Activated CD4-positive, alpha-beta T cell treated with anti-CD3 and anti-CD28 coated beads, Interleukin-2, amount 50 U/mL, for 4 hours (primary cell): ENCODE measurements at regions not wholly inside any gene's neighbourhood (a gene's known extent, or its start where the extent isn't known, plus 50 kb on each side); places are given as distances from the start of the nearest gene placed in this dataset.

Experiments
- DNase-seq, 2 experiments: peaks; one replicate each; pipeline ENCODE4 v3.0.0-alpha.2; 2020

DNA sequence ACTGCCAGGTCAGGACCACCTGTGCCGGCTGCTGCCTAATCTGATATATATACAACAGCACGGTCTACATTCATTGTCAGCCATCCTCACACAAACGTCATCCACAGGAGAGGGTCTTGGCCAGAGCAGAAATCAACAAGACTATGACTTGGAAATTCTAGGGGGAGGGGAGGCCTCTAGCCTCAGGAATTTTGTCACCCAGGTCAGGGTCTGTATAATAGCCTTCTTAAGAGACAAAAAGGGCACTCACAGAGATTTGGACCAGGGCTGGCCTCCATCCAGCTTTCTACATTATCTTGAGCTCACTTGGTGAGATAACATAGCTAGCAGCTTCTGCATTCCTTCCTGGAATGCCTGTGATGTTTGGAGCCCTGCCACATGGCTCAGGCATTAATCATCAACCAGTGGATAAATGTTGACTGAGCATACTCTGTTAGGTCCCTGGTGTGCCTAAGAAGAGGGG is 50.4 kb upstream of the CTIF start:
- no peak for DNase-seq

DNA sequence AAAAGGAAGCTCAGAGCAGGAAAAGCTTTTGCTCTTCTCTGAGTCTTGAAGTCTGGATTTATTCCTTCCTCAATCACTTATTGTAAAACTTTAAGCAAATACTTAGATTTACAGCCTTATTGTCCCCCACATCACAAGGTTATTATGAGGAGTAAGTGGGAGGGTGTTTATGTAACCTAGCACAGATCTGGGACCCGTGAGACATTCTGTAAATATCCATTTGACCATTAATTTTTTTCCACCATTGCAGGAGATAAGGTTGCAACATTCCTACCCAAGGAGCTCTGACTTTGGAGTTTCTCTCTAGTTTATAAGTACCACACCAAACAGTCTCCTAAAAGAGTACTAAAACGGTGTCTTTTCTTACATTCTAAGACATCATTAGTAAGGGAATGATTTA is 52.1 kb upstream of the CTIF start:
- DNase-seq = no peak

DNA sequence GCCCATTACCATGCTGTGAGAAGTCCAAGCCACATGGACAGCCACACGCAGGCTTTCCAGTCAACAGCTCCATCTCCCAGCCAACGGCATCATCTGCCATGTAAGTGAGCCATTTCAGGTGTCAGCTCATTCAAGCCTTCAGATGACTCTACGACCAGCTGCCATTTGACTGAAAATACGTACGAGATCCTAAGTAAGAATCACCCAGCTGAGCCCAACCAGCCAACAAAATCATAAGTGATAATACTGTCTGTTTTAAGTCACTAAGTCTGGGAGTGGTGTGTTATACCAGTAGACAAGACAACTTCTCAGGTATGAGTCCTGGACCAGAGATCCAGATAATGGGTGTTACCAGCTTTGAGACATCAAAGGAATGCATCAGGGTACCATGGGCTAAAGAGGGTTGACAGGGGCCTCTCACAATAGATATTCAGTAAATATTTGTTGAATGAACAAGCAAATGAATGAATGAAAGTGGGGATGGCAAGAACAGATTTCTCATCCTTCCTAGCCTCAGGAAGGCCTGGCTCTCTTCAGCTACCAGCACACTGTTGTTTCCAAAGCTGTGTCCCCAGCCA is 52.9 kb upstream of the CTIF start:
- no peak for DNase-seq

DNA sequence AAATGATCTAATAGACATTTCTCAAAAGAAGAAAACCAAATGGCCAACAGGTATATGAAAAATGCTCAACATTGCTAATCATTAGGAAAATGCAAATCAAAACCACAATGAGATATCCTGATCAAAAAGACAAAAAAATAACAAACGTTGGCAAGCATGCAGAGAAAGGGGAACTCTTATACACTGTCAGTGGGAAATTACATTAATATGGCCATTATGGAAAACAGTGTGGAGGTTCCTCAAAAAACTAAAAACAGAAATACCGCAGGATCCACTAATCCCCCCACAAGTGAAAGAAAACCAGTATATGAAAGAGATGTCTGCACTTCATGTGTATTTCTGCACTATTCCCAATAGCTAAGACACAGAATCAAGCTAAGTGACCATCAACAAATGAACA is 57.7 kb upstream of the CTIF start:
- DNase-seq = no peak

DNA sequence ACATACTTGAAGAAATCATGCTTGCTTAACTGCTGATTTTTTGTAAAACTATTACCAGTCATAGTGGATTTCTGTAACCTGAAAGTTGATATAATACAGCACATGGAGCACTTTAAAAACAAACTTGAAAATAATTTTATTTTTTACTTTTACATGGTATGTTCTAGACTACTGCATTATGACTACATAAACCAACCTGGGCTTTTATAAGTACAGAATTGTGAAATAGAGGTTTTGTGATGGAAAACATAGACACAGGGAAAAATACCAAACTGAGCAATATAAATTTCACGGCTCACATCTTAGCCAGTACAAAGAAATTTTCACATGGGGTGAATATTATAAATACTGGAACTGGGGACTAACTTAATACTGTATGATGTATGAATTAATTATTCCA is 59.3 kb upstream of the CTIF start:
- no peak for DNase-seq

DNA sequence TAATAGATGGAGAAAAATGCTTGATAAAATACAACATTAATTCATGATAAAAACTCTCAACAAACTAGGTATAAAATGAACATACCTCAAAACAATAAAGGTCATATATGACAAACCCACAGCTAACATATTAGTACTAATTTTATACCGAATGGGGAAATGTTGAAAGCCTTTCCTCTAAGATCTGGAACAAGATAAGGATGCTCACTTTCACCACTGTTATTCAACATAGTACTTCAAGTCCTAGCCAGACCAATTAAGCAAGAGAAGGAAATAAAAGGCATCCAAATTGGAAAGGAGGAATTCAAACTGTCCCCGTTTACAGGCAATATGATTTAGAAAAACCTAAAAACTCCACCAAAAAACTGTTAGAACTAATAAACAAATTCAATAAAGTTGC is 61.5 kb upstream of the CTIF start:
- no peak for DNase-seq

DNA sequence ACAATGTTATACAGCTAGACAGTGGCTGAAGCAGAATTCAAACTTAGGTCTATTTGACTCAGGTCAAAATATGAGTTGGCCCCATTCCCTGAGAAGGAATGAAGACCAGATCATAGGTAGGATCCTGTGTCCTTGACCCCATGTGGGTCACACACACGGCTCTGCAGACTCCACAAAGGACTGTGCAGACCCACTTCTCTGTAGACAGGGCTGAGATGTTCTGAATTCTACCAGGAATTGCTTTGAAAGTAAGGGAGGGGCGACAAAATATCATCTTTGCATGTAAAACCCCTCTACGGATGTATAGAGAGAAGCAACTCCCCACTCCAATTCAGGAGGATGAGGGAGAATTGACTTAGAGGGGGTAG is 62.3 kb upstream of the CTIF start:
- DNase-seq = no peak

DNA sequence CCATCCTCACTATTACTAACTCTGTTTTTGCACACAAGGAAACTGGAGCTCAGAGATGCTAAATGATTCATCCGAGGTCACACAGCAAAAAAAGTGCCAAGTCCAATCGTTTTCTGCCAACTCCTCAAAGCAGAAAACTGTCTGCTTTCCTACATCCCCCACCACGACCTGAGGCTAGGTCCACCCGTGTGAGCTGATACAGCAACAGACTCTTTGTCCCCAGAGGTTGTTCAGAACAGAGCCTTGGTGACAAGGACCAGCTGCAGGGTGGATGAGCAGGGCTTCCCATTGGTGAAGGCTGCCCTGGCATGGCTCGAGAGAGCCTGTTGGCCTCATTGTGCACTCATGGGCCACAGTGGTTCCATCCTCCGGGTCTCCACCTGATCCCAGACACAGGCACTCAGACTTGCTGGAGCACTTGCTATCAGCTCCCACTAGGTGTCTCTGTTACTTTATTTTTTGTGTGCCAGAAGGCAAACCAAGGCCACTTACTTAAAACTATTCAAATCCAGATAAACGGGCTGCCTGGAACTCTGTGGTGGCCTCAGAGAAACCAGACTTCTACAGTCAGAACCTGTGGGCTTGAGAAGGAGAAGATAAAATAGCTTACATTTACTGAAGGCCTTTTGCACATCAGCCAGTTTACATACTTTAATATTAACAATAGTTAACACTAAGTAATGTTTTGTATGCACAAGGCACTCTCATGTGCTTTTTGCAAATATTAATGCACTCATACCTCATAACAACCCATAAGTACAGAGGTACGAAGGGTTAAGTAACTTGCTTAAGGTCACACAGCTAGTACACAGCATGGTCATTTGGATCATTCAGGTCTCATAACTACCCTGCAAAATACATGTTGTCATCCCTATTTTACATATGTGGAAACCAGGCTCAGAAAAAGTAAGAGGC is 62.9 kb upstream of the CTIF start:
- DNase-seq = peak in 1 of 2 experiments; percentile 4

DNA sequence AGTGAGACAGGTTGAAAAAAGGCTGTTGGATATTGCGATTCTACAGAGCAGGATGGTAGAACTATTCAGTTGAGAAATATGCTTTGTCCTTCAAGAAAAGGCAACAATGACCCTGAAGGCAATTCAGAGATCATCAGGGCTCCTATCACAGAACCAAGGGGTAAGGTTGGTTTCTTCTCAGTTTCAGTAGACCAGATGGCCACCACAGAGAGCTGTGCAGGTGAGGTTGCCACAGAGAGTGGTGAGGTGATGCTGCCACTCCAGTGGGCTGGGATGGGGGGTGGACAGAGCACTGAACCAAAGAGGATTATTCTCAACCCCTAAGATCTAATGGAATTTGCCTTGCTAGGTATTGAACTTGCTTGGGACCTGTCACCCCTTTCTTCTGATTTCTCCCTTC is 64.6 kb upstream of the ZBTB7C start:
- no peak for DNase-seq

DNA sequence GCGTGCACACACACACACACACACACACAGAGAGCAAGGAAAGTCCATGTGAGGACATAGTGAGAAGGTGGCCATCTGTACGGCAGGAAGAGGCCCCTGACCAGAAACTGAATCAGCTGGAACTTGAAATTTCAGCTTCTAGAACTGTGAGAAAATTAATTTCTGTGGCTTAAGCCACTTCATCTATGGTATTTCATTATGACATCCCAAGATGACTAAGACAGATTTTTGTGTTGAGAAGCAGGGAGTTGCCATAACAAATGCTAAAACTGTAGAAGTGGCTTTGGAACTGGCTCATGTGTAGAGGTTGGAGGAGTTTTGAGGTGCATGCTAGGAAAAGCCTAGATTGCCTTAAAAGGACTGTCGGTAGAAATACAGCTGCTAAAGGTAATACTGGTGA is 63.4 kb upstream of the ZBTB7C start:
- DNase-seq = no peak

DNA sequence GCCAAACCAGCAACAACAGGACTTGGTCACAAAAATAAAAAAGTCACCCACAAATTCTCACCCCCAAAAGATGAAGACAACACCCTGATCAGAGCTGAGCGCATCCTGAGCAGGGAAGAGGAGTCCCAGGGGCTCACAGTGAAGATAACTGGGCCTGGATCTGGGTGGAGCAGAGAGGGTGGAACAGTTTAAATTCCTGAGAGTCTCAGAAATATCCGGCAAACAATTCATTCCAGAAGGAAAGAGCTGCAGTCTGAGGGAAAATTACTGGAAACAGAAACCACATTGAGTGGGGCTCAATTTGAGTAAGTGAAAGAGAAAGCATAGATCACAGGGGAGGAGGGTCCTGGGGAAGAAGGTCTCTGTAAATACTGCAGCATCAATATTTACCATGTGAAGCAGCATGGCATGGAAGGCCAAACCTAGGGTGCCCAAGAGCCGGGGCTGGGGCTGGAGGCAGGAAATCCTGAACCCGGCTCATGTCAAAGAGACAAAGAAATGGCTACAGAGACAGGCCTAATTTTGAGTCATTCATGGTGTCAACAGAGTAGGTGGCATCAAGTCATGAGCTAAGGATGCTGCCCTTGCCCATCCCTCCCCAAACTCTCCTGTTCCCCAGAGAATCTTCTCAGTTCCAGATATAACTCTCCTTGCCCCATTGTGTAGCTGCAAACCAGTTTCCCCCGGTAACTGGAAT is 61.4 kb upstream of the ZBTB7C start:
- DNase-seq = no peak

DNA sequence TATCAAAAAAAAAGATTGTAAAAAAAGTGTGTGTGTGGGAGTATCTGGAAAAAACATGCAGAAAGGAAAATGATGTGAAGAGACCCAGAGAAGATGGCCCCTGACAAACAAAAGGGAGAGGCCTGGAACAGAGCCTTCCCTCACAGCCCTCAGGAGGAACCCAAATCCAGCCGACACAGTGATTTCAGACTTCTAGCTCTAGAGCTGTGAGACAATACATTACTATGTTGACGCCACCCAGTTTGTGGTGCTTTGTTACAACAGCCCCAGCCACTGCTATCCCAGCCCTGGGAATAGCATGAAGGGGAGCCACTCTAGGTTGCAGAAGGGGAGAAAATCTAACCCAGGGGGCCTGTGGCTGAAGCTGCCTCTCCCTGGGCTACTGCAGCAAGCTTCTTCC is 59.0 kb upstream of the ZBTB7C start:
- no peak for DNase-seq

DNA sequence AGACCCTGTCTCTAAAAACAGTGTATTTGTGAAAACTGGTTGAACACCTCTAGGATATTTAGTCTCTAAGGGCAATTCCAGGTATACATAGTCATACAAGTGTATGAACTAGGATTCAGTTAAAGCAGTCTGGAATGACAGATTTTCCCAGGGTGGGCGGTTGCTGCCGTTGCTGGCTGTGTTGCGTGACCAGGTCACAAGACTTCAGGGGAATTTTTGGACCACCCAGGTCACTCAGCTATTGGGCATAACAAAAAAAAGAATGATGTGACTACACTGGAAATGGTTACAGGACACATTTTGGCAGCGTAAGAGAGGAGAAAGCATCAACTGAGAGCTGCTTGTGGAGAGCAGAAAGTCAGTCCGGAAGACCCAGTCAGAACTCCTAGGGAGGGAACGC is 58.0 kb upstream of the ZBTB7C start:
- no peak for DNase-seq

DNA sequence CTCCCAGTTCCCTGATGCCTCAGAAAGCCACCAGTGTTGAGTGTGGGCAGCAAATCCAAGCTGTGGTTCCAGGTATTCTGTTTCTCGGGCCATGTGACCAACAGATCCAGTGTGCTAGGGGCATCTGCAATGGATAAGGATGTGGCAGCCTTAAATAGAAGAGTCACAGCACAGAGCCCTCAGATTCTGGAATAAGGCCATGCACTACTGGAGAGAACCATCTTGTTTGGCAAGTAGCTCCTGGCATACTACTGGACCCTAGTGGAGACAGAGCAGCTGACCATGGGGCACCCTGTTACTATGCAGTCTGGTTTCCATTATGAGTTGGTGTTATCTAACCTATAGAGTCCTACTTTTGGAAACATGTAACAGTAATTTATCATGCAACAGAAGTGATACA is 53.3 kb upstream of the ZBTB7C start:
- no peak for DNase-seq

DNA sequence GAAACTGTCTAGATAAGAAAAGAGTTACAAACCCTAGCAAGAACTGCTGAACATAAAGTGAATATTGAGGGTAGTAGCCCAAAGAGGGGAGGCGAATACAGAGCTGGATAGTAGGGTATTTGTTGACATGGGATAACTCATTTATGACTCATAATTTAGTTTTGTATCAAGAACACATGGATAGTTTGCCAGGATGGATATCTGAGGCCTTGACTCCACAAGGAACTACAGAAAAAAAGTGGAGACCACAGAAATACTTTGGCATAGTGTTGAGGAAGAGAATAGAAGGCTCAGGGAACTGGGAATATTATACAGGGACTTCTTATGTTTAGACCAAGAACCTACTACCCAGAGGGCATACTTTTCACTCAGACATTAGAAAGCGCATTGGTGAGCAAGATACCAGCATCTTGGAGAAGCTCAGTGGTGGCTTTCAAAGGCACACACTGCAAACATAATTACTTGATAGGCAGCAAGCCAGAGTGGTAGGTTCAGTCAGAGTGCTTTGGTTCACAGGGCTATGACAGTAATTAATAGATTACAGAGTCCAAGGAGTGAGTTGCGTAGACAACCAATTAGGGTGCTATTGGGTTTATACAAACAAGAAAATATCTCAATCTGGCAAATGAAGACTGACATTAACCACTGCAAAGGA is 51.9 kb upstream of the ZBTB7C start:
- DNase-seq = no peak

DNA sequence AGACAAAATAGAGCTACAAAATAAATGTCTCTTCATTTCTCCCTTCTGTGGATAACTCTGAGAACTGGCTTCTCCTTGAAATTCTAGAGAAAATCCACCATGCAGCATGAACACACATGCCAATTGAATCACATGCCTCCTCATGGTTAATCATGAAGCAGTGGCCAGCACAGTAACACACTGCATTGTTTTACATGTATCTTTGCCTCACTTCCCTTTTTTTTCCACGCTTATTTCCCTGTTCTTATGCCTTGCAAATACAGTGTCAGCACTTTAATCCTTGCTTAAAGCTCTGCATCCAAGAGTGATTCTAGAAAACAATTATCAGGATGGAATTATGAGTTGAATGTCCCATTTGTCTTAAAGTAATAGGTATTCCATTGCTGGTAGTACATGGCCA is 50.3 kb upstream of the ZBTB7C start:
- DNase-seq = no peak

DNA sequence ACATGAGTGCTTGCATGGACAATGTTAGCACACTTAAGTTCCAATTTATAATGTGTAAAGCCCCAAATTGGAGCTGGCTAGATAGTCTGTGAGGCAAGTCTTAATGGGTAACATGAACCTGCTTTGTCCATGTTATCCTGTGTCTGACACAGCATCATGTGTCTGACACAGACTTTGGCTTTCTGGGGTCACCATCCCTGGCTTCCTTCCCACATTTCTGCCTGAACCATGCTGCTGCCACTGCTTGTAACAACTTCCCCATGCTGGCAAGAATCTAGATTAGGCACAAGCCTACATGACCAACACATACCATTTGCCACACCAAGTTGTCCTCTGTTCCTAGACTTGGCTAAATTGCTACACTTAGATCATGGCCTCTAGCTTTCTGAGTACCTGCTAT is 49.8 kb upstream of the ZBTB7C start:
- DNase-seq = no peak
